GM23338 (cell line): ENCODE measurements at regions not wholly inside any gene's neighbourhood (a gene's known extent, or its start where the extent isn't known, plus 50 kb on each side); places are given as distances from the start of the nearest gene placed in this dataset.
"Not testable (repeated sequence)": the region's sequence is repeated elsewhere in the genome, so short reads cannot be mapped to it uniquely, and the experiment has no call there.

Source experiments
- EZH2 ChIP-seq: fragments of 200-600 bp; sonication (generic); IDR thresholded peaks from one replicate; pipeline ENCODE4 v1.8.0; 2017; ENCODE audit warnings: antibody characterized with exemption, mild to moderate bottlenecking, low read depth; ENCODE audit not compliant: unreplicated experiment
- EZH2phosphoT487 ChIP-seq: fragments of 200-600 bp; sonication (generic); IDR thresholded peaks from one replicate; pipeline ENCODE4 v1.8.1; 2018; ENCODE audit warnings: antibody characterized with exemption; ENCODE audit not compliant: unreplicated experiment
- JUNB ChIP-seq: IDR thresholded peaks from one replicate; pipeline ENCODE4 v1.6.1; 2016; ENCODE audit warnings: antibody characterized with exemption; ENCODE audit not compliant: unreplicated experiment
- POLR2AphosphoS5 ChIP-seq: IDR thresholded peaks from 2 replicates; pipeline ENCODE4 v1.6.1; 2016; ENCODE audit warnings: antibody characterized with exemption, low read depth
- ZNF114 ChIP-seq: fragments of 250-450 bp; sonication (Bioruptor Pico); IDR thresholded peaks from 2 replicates; pipeline ENCODE4 v1.5.0; 2020; ENCODE audit warnings: mild to moderate bottlenecking, moderate library complexity
- TF ChIP-seq, protein P1 (sequence below), 2 experiments: fragments of 200-600 bp in 1 of 2; sonication (generic) in 1 of 2; conservative IDR thresholded peaks; 2 replicates each; pipeline versions ENCODE4 v1.5.1 to v1.6.1; 2016 to 2017; ENCODE audit warnings: antibody characterized with exemption in 2 of 2, low read depth in 2 of 2, mild to moderate bottlenecking in 2 of 2, moderate library complexity in 1 of 2
- TF ChIP-seq, protein P2 (sequence below): IDR thresholded peaks from 2 replicates; pipeline ENCODE4 v1.6.1; 2016; ENCODE audit warnings: antibody characterized with exemption
- TF ChIP-seq, protein P3 (sequence below): IDR thresholded peaks from one replicate; pipeline ENCODE4 v1.6.1; 2018; ENCODE audit warnings: antibody characterized with exemption; ENCODE audit not compliant: unreplicated experiment

DNA sequence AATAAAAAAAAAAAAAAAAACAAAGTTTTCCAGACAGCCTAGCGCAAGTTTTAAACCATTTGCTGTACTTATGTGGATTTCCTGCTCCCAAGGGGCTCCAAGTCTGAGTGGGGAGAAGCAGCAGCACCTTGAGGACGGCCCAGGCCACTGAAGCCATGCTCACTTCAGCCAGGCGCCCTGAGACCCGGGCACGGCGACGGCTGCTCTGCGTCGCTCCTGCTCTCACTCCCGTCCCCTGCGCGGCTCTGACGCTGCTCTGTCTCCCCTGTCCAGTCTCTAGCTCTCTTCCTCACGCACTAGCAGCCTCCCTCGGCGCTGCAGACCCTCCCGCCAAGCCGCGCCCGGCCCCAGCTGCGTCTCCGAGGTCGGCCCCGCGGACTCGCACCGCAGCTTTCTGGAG lies 67.4 kb upstream of the SPATA31A7 start:
- TF ChIP-seq, protein P1, sequence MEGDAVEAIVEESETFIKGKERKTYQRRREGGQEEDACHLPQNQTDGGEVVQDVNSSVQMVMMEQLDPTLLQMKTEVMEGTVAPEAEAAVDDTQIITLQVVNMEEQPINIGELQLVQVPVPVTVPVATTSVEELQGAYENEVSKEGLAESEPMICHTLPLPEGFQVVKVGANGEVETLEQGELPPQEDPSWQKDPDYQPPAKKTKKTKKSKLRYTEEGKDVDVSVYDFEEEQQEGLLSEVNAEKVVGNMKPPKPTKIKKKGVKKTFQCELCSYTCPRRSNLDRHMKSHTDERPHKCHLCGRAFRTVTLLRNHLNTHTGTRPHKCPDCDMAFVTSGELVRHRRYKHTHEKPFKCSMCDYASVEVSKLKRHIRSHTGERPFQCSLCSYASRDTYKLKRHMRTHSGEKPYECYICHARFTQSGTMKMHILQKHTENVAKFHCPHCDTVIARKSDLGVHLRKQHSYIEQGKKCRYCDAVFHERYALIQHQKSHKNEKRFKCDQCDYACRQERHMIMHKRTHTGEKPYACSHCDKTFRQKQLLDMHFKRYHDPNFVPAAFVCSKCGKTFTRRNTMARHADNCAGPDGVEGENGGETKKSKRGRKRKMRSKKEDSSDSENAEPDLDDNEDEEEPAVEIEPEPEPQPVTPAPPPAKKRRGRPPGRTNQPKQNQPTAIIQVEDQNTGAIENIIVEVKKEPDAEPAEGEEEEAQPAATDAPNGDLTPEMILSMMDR (conservative IDR thresholded peaks at IDR 0.05; ENCODE audit: low read depth in 2 of 2): not testable (repeated sequence)
- TF ChIP-seq EZH2, POLR2AphosphoS5, ZNF114, EZH2phosphoT487, JUNB: not testable (repeated sequence)
- TF ChIP-seq, protein P2, sequence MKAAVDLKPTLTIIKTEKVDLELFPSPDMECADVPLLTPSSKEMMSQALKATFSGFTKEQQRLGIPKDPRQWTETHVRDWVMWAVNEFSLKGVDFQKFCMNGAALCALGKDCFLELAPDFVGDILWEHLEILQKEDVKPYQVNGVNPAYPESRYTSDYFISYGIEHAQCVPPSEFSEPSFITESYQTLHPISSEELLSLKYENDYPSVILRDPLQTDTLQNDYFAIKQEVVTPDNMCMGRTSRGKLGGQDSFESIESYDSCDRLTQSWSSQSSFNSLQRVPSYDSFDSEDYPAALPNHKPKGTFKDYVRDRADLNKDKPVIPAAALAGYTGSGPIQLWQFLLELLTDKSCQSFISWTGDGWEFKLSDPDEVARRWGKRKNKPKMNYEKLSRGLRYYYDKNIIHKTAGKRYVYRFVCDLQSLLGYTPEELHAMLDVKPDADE: not testable (repeated sequence)
- TF ChIP-seq, protein P3, sequence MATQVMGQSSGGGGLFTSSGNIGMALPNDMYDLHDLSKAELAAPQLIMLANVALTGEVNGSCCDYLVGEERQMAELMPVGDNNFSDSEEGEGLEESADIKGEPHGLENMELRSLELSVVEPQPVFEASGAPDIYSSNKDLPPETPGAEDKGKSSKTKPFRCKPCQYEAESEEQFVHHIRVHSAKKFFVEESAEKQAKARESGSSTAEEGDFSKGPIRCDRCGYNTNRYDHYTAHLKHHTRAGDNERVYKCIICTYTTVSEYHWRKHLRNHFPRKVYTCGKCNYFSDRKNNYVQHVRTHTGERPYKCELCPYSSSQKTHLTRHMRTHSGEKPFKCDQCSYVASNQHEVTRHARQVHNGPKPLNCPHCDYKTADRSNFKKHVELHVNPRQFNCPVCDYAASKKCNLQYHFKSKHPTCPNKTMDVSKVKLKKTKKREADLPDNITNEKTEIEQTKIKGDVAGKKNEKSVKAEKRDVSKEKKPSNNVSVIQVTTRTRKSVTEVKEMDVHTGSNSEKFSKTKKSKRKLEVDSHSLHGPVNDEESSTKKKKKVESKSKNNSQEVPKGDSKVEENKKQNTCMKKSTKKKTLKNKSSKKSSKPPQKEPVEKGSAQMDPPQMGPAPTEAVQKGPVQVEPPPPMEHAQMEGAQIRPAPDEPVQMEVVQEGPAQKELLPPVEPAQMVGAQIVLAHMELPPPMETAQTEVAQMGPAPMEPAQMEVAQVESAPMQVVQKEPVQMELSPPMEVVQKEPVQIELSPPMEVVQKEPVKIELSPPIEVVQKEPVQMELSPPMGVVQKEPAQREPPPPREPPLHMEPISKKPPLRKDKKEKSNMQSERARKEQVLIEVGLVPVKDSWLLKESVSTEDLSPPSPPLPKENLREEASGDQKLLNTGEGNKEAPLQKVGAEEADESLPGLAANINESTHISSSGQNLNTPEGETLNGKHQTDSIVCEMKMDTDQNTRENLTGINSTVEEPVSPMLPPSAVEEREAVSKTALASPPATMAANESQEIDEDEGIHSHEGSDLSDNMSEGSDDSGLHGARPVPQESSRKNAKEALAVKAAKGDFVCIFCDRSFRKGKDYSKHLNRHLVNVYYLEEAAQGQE: not testable (repeated sequence)
